DOHH2 (cell line): ENCODE measurements at regions not wholly inside any gene's neighbourhood (a gene's known extent, or its start where the extent isn't known, plus 50 kb on each side); places are given as distances from the start of the nearest gene placed in this dataset.

Experiments used
- H3F3A ChIP-seq: fragments of 200-600 bp; sonication (generic), shearing (Covaris generic); 2 replicates; pipeline ENCODE4 v1.6.0; 2016; ENCODE audit warnings: antibody characterized with exemption, mild to moderate bottlenecking; ENCODE audit not compliant: control insufficient read depth, insufficient read depth
- H3K27ac ChIP-seq: fragments of 200-600 bp; sonication (generic); 2 replicates; pipeline ENCODE4 v1.5.1; 2014; ENCODE audit warnings: low read depth, mild to moderate bottlenecking, low read length, moderate library complexity
- H3K27me3 ChIP-seq: fragments of 200-600 bp; sonication (generic); 2 replicates; pipeline ENCODE4 v1.6.1; 2014; ENCODE audit warnings: mild to moderate bottlenecking, low read length, mixed read lengths; ENCODE audit not compliant: control insufficient read depth
- H3K36me3 ChIP-seq: fragments of 200-600 bp; sonication (generic); 2 replicates; pipeline ENCODE4 v1.6.1; 2014; ENCODE audit warnings: mild to moderate bottlenecking, low read length, moderate library complexity, mixed read lengths; ENCODE audit not compliant: control insufficient read depth
- H3K4me1 ChIP-seq: fragments of 200-600 bp; sonication (generic); 2 replicates; pipeline ENCODE4 v1.6.1; 2014; ENCODE audit warnings: mild to moderate bottlenecking, low read length, mixed read lengths; ENCODE audit not compliant: control insufficient read depth
- H3K4me2 ChIP-seq: fragments of 200-600 bp; sonication (generic); 2 replicates; pipeline ENCODE4 v1.6.0; 2014; ENCODE audit warnings: mild to moderate bottlenecking, low read length, moderate library complexity
- H3K4me3 ChIP-seq: fragments of 200-600 bp; sonication (generic); 2 replicates; pipeline ENCODE4 v1.5.1; 2014; ENCODE audit warnings: mild to moderate bottlenecking, low read length, mixed read lengths
- H3K79me2 ChIP-seq: fragments of 200-600 bp; sonication (generic); 2 replicates; pipeline ENCODE4 v1.6.1; 2014; ENCODE audit warnings: mild to moderate bottlenecking, low read length, mixed read lengths; ENCODE audit not compliant: control insufficient read depth
- H3K9me2 ChIP-seq: fragments of 200-600 bp; sonication (generic); replicated peaks from 2 replicates; pipeline ENCODE4 v1.6.1; 2014; ENCODE audit warnings: mild to moderate bottlenecking, low read length, mixed read lengths; ENCODE audit not compliant: control insufficient read depth
- H3K9me3 ChIP-seq: fragments of 200-600 bp; sonication (generic); 2 replicates; pipeline ENCODE4 v1.6.1; 2014; ENCODE audit warnings: antibody characterized with exemption, low read length, mixed read lengths; ENCODE audit not compliant: control insufficient read depth, insufficient read depth
- H4K20me1 ChIP-seq: fragments of 200-600 bp; sonication (generic); 2 replicates; pipeline ENCODE4 v1.6.0; 2014; ENCODE audit warnings: low read depth, mild to moderate bottlenecking, antibody characterized with exemption, low read length, moderate library complexity; ENCODE audit not compliant: control insufficient read depth, insufficient read depth
- EZH2phosphoT487 ChIP-seq: fragments of 200-600 bp; sonication (generic); IDR thresholded peaks from 2 replicates; pipeline ENCODE4 v1.6.1; 2017; ENCODE audit warnings: borderline replicate concordance, mild to moderate bottlenecking, antibody characterized with exemption, low read length, moderate library complexity, mixed read lengths
- TF ChIP-seq, protein P1 (sequence below): fragments of 200-600 bp; sonication (generic); IDR thresholded peaks from one replicate; pipeline ENCODE4 v1.5.1; 2014; ENCODE audit warnings: antibody characterized with exemption, mild to moderate bottlenecking, low read depth, low read length; ENCODE audit not compliant: poor library complexity, severe bottlenecking

DNA sequence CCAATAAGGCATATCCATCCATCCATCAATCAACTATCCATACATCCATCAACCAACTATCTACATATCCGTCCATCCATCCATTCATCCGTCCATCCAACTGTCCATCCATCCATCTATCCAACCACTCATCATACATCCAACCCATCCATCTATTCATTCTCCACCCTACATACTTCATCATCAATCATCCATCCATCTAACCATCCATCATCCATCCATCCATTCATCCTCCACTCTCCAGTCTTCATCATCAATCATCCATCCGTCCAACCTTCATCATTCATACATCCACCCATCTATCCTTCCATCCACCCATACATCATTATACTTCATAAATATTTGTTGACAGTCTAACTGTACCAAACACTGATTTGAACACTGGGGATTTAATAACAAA is 231.3 kb upstream of the DAB1 start:
- Histone ChIP-seq H3K27ac (no peak overlapping the region), H3K27me3 (no peaks in the 10 kb centered on the region)

DNA sequence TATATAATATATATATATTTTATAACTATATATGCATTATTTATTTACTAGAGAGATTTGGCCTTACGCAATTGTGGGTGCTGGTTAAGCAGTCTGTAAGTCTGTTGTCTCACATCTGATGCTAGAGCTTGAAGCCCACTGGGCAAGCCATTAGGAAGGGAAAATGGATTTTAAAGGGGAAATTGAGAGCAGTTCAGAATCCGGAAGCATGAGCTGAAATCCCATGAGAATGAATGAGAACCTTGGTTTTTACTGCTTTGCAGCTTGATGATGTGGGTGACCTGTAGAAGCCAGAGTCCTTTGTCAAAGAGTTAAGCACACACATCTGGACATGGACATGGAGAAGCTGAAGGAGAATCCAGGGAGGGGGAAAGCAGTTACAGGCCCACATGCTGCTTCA is 220.8 kb upstream of the DAB1 start:
- Histone ChIP-seq H3K9me3 (no peaks in the 10 kb centered on the region), H3K4me3 (no peak overlapping the region), H3K27me3 (no peaks in the 10 kb centered on the region), H3K9me2 (no peaks in the 10 kb centered on the region), H3K36me3 (no peaks in the 10 kb centered on the region), H3K27ac (no peak overlapping the region), H4K20me1 (no peaks in the 10 kb centered on the region), H3K4me1 (no peaks in the 10 kb centered on the region), H3K79me2 (no peaks in the 10 kb centered on the region), H3K4me2 (no peak overlapping the region), H3F3A (no peaks in the 10 kb centered on the region)
- TF ChIP-seq, protein P1, sequence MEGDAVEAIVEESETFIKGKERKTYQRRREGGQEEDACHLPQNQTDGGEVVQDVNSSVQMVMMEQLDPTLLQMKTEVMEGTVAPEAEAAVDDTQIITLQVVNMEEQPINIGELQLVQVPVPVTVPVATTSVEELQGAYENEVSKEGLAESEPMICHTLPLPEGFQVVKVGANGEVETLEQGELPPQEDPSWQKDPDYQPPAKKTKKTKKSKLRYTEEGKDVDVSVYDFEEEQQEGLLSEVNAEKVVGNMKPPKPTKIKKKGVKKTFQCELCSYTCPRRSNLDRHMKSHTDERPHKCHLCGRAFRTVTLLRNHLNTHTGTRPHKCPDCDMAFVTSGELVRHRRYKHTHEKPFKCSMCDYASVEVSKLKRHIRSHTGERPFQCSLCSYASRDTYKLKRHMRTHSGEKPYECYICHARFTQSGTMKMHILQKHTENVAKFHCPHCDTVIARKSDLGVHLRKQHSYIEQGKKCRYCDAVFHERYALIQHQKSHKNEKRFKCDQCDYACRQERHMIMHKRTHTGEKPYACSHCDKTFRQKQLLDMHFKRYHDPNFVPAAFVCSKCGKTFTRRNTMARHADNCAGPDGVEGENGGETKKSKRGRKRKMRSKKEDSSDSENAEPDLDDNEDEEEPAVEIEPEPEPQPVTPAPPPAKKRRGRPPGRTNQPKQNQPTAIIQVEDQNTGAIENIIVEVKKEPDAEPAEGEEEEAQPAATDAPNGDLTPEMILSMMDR: no peak
- no peak for TF ChIP-seq EZH2phosphoT487

More for the DNA sequence above, 231.3 kb upstream of the DAB1 start:
- no peak for TF ChIP-seq EZH2phosphoT487
- TF ChIP-seq, protein P1: no peak
- Histone ChIP-seq H3K4me1 (no peaks in the 10 kb centered on the region), H3F3A (no peaks in the 10 kb centered on the region), H3K79me2 (no peaks in the 10 kb centered on the region), H4K20me1 (no peaks in the 10 kb centered on the region), H3K9me3 (no peaks in the 10 kb centered on the region), H3K9me2 (no peaks in the 10 kb centered on the region), H3K36me3 (no peaks in the 10 kb centered on the region), H3K4me2 (no peak overlapping the region), H3K4me3 (no peak overlapping the region)

DNA sequence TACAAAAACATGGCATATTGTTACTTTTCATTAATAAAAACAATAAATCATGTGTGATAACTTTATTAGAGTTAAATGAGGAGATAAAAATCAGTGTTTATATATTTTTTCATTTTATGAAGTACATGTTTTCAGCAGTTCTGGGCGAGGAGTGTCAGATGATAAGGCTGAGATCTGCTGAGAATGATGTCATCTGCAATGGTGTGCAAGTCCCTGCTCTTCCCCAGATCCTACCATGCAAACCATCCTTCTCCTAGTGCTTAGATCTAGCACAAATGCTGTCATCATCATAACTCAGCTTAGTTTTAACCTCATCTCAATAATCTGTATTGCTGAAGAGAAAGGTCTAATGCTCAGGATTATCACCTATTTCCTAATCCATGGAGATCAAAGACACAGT is 214.4 kb upstream of the DAB1 start:
- no peak overlapping the region for H3K4me2 ChIP-seq
- H3K36me3 ChIP-seq: no peaks in the 10 kb centered on the region
- no peaks in the 10 kb centered on the region for H3F3A ChIP-seq
- no peaks in the 10 kb centered on the region for H4K20me1 ChIP-seq
- no peaks in the 10 kb centered on the region for H3K27me3 ChIP-seq
- H3K4me3 ChIP-seq: no peak overlapping the region
- no peak for TF ChIP-seq EZH2phosphoT487
- TF ChIP-seq, protein P1: no peak
- no peaks in the 10 kb centered on the region for H3K4me1 ChIP-seq
- no peak overlapping the region for H3K27ac ChIP-seq
- H3K79me2 ChIP-seq: no peaks in the 10 kb centered on the region
- H3K9me3 ChIP-seq: no peaks in the 10 kb centered on the region
- H3K9me2 ChIP-seq: no peaks in the 10 kb centered on the region

DNA sequence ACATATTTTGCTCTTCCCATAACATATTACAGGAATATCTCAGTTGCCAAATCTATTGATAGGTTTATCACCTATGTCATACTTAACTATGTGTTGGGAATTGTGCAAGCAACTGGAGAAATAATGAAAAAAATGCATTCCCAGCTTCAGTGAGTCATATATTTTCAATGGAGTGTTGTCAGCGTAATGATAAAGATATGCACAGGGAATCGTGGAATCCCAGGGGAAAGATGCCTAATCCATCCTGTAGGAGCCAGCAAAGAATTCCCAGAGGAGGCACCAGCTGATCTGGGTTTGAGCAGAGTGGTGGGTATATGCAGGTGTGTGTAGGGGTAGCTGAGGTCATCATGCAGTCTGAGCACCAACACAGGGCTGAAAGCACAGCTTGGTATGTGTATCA is 213.3 kb upstream of the DAB1 start:
- H3K4me2 ChIP-seq: no peak overlapping the region
- H3K4me3 ChIP-seq: no peak overlapping the region
- H3K36me3 ChIP-seq: no peaks in the 10 kb centered on the region
- no peaks in the 10 kb centered on the region for H3K9me2 ChIP-seq
- TF ChIP-seq EZH2phosphoT487: no peak
- TF ChIP-seq, protein P1: no peak
- H3K4me1 ChIP-seq: no peaks in the 10 kb centered on the region
- no peaks in the 10 kb centered on the region for H3F3A ChIP-seq
- H3K27me3 ChIP-seq: no peaks in the 10 kb centered on the region
- no peak overlapping the region for H3K27ac ChIP-seq
- no peaks in the 10 kb centered on the region for H3K9me3 ChIP-seq
- H4K20me1 ChIP-seq: no peaks in the 10 kb centered on the region
- no peaks in the 10 kb centered on the region for H3K79me2 ChIP-seq
